HPDE6-E6E7 (cell line): ENCODE measurements at regions not wholly inside any gene's neighbourhood (a gene's known extent, or its start where the extent isn't known, plus 50 kb on each side); places are given as distances from the start of the nearest gene placed in this dataset.
"Not testable (repeated sequence)": the region's sequence is repeated elsewhere in the genome, so short reads cannot be mapped to it uniquely, and the experiment has no call there.

Source experiments
- DNase-seq: peaks from one replicate; pipeline ENCODE4 v3.0.0; 2011; ENCODE audit warnings: missing footprints; ENCODE audit errors: extremely low spot score

GRCh38 chr10:62585211-62585775 lies 211.1 kb downstream of the ZNF365 start:
- DNase-seq = no peak

GRCh38 chr10:62587011-62587410 lies 212.8 kb downstream of the ZNF365 start:
- no peak for DNase-seq

- no peak for DNase-seq
Measured at GRCh38 chr10:62588116-62588515, 213.9 kb downstream of the ZNF365 start.

GRCh38 chr10:62589689-62590088 lies 214.8 kb upstream of the ADO start:
- DNase-seq = no peak

GRCh38 chr10:62590306-62590705 lies 214.2 kb upstream of the ADO start:
- no peak for DNase-seq

- peak; percentile 48 for DNase-seq
Measured at GRCh38 chr10:62594093-62594520, 210.4 kb upstream of the ADO start.

- no peak for DNase-seq
Measured at GRCh38 chr10:62597226-62597625, 207.3 kb upstream of the ADO start.

GRCh38 chr10:62599161-62599560 lies 205.4 kb upstream of the ADO start:
- DNase-seq = no peak

GRCh38 chr10:62606551-62606950 lies 198.0 kb upstream of the ADO start:
- DNase-seq = not testable (repeated sequence)

- not testable (repeated sequence) for DNase-seq
Measured at GRCh38 chr10:62608189-62608875, 196.2 kb upstream of the ADO start.

GRCh38 chr10:62610649-62611229 lies 193.8 kb upstream of the ADO start:
- DNase-seq = peak; percentile 54

- DNase-seq = no peak
Measured at GRCh38 chr10:62613424-62613823, 191.1 kb upstream of the ADO start.

- no peak for DNase-seq
Measured at GRCh38 chr10:62613859-62614258, 190.7 kb upstream of the ADO start.

GRCh38 chr10:62614389-62615157 lies 189.9 kb upstream of the ADO start:
- peak; percentile 39 for DNase-seq

GRCh38 chr10:62616885-62617590 lies 187.5 kb upstream of the ADO start:
- no peak for DNase-seq

- no peak for DNase-seq
Measured at GRCh38 chr10:62617652-62618051, 186.9 kb upstream of the ADO start.

GRCh38 chr10:62618054-62618453 lies 186.5 kb upstream of the ADO start:
- no peak for DNase-seq

GRCh38 chr10:62618576-62619412 lies 185.7 kb upstream of the ADO start:
- DNase-seq = no peak

- no peak for DNase-seq
Measured at GRCh38 chr10:62619413-62619738, 185.1 kb upstream of the ADO start.

- DNase-seq = no peak
Measured at GRCh38 chr10:62620491-62620890, 184.0 kb upstream of the ADO start.

GRCh38 chr10:62623223-62623622 lies 181.3 kb upstream of the ADO start:
- no peak for DNase-seq
